H1 (cell line): ENCODE measurements at regions not wholly inside any gene's neighbourhood (a gene's known extent, or its start where the extent isn't known, plus 50 kb on each side); places are given as distances from the start of the nearest gene placed in this dataset.
A peak's percentile ranks its signal among the peaks of the same experiment; 100 is the strongest.

ENCODE experiments used
- CTCF ChIA-PET: fragments of 300-600 bp; sonication (Branson Sonifier 250); formaldehyde crosslinking; loops from one replicate; lab custom pipeline; 2021; ENCODE audit not compliant: partially characterized antibody; lab: Charles Lee
- POLR2A ChIA-PET: fragments of 300-600 bp; sonication (Branson Sonifier 250); formaldehyde crosslinking; loops from one replicate; lab custom pipeline; 2021; ENCODE audit warnings: inconsistent platforms; ENCODE audit not compliant: partially characterized antibody; lab: Charles Lee
- DNase-seq, 2 experiments: peaks; one replicate each; pipeline versions ENCODE4 v3.0.0 to v3.0.0-alpha.2; 2010 to 2022; ENCODE audit warnings: low spot score in 2 of 2, low read depth in 1 of 2, mixed read lengths in 1 of 2
- FAIRE-seq: peaks from 2 replicates; lab custom pipeline; 2011; peaks lifted over from hg19 to GRCh38; lab: Jason Lieb, UNC
- H2AFZ ChIP-seq: 2 replicates; pipeline ENCODE4 v1.8.1; 2012; ENCODE audit warnings: low read length, inconsistent platforms
- H2AK5ac ChIP-seq: 2 replicates; pipeline ENCODE4 v1.6.1; 2013; ENCODE audit warnings: low read depth, low read length
- H2BK120ac ChIP-seq: replicated peaks from 2 replicates; pipeline ENCODE3; 2013; ENCODE audit warnings: low read depth, low read length, inconsistent platforms
- H2BK12ac ChIP-seq: 2 replicates; pipeline ENCODE4 v1.6.1; 2013; ENCODE audit warnings: low read depth, low read length
- H2BK15ac ChIP-seq: 2 replicates; pipeline ENCODE4 v1.6.1; 2013; ENCODE audit warnings: low read length
- H2BK20ac ChIP-seq: 2 replicates; pipeline ENCODE4 v1.6.1; 2013; ENCODE audit warnings: low read length
- H2BK5ac ChIP-seq: 2 replicates; pipeline ENCODE4 v1.6.1; 2013; ENCODE audit warnings: low read depth, low read length
- H3K14ac ChIP-seq: 2 replicates; pipeline ENCODE4 v1.6.1; 2013; ENCODE audit warnings: inconsistent platforms; ENCODE audit not compliant: insufficient read length
- H3K18ac ChIP-seq: 2 replicates; pipeline ENCODE4 v1.6.1; 2013; ENCODE audit warnings: low read length; ENCODE audit errors: extremely low read depth
- H3K23ac ChIP-seq: 2 replicates; pipeline ENCODE4 v1.6.1; 2013; ENCODE audit warnings: inconsistent platforms; ENCODE audit not compliant: insufficient read length
- H3K23me2 ChIP-seq: 2 replicates; pipeline ENCODE4 v1.6.1; 2013; ENCODE audit warnings: low read depth, low read length
- H3K27ac ChIP-seq: 2 replicates; pipeline ENCODE4 v1.6.1; 2011; ENCODE audit warnings: low read depth, low read length, inconsistent platforms
- H3K27me3 ChIP-seq, 4 experiments: replicated peaks in 1 of 4; 1 replicate in 1 of 4; 2 replicates in 3 of 4; pipeline versions ENCODE4 v1.6.1 to v1.8.1; 2011 to 2013; ENCODE audit warnings: low read length in 3 of 4, mild to moderate bottlenecking in 3 of 4, inconsistent platforms in 2 of 4, mixed read lengths in 2 of 4, moderate library complexity in 1 of 4; ENCODE audit not compliant: control insufficient read depth in 3 of 4, insufficient read depth in 3 of 4; ENCODE audit errors: extremely low read depth in 1 of 4
- H3K36me3 ChIP-seq, 4 experiments: 2 replicates each; pipeline versions ENCODE4 v1.6.1 to v1.8.1; 2011 to 2013; ENCODE audit warnings: mild to moderate bottlenecking in 4 of 4, low read length in 3 of 4, moderate library complexity in 2 of 4, control low read depth in 1 of 4, inconsistent platforms in 1 of 4; ENCODE audit not compliant: insufficient read depth in 4 of 4, control insufficient read depth in 2 of 4
- H3K4ac ChIP-seq: replicated peaks from 2 replicates; pipeline ENCODE3; 2013; ENCODE audit warnings: low read length, low read depth, mixed read lengths, inconsistent platforms; ENCODE audit not compliant: insufficient read length
- H3K4me1 ChIP-seq, 4 experiments: replicated peaks in 1 of 4; 1 replicate in 1 of 4; 2 replicates in 3 of 4; pipeline versions ENCODE4 v1.6.1 to v1.8.1; 2011 to 2013; ENCODE audit warnings: low read length in 3 of 4, inconsistent platforms in 2 of 4, mixed read lengths in 1 of 4; ENCODE audit not compliant: insufficient read depth in 4 of 4, control insufficient read depth in 3 of 4
- H3K4me2 ChIP-seq, 2 experiments: 2 replicates each; pipeline versions ENCODE4 v1.6.1 to v1.8.1; 2011 to 2013; ENCODE audit warnings: low read depth in 2 of 2, low read length in 2 of 2, control low read depth in 1 of 2, inconsistent platforms in 1 of 2, mild to moderate bottlenecking in 1 of 2; ENCODE audit not compliant: insufficient read depth in 1 of 2
- H3K4me3 ChIP-seq, 4 experiments: fragments of 200-600, 300-600 bp in 1 of 4; sonication (generic), shearing (Covaris generic), sonication (Bioruptor Twin) in 1 of 4; 2 replicates each; pipeline versions ENCODE4 v1.5.1 to v1.8.1; 2011 to 2016; ENCODE audit warnings: low read length in 4 of 4, low read depth in 3 of 4, control low read depth in 2 of 4, inconsistent platforms in 2 of 4, mild to moderate bottlenecking in 2 of 4, mixed read lengths in 1 of 4, moderate library complexity in 1 of 4; ENCODE audit not compliant: insufficient read depth in 2 of 4; ENCODE audit errors: extremely low read depth in 1 of 4
- H3K56ac ChIP-seq: replicated peaks from 2 replicates; pipeline ENCODE3; 2013; ENCODE audit warnings: low read depth, mild to moderate bottlenecking, mixed read lengths, low read length, inconsistent platforms; ENCODE audit not compliant: insufficient read length
- H3K79me1 ChIP-seq: 2 replicates; pipeline ENCODE4 v1.6.1; 2013; ENCODE audit warnings: low read depth, low read length, control low read depth
- H3K79me2 ChIP-seq, 2 experiments: 2 replicates each; pipeline versions ENCODE4 v1.6.1 to v1.8.1; 2012 to 2013; ENCODE audit warnings: low read length in 2 of 2, mild to moderate bottlenecking in 2 of 2, inconsistent platforms in 1 of 2; ENCODE audit not compliant: insufficient read depth in 2 of 2, control insufficient read depth in 1 of 2
- H3K9ac ChIP-seq, 4 experiments: replicated peaks in 1 of 4; 1 replicate in 1 of 4; 2 replicates in 3 of 4; pipeline versions ENCODE4 v1.6.1 to v1.8.1; 2011 to 2013; ENCODE audit warnings: low read depth in 3 of 4, low read length in 3 of 4, control low read depth in 2 of 4, mild to moderate bottlenecking in 2 of 4, moderate library complexity in 2 of 4, inconsistent platforms in 1 of 4; ENCODE audit errors: extremely low read depth in 1 of 4
- H3K9me3 ChIP-seq, 2 experiments: 2 replicates each; pipeline versions ENCODE4 v1.6.1 to v1.8.1; 2012 to 2013; ENCODE audit warnings: mild to moderate bottlenecking in 2 of 2, moderate library complexity in 2 of 2, control low read depth in 1 of 2, inconsistent platforms in 1 of 2, low read depth in 1 of 2, low read length in 1 of 2, mixed read lengths in 1 of 2; ENCODE audit not compliant: insufficient read depth in 2 of 2
- H4K20me1 ChIP-seq, 2 experiments: replicated peaks in 1 of 2; 2 replicates each; pipeline versions ENCODE3 to v1.8.1; 2011 to 2013; ENCODE audit warnings: inconsistent platforms in 2 of 2, low read length in 2 of 2, mild to moderate bottlenecking in 1 of 2; ENCODE audit not compliant: insufficient read depth in 2 of 2, control insufficient read depth in 1 of 2
- H4K5ac ChIP-seq: 2 replicates; pipeline ENCODE4 v1.6.1; 2013; ENCODE audit warnings: low read length, low read depth, mixed read lengths, inconsistent platforms; ENCODE audit not compliant: insufficient read length
- H4K8ac ChIP-seq: 2 replicates; pipeline ENCODE4 v1.8.0; 2013; ENCODE audit warnings: mild to moderate bottlenecking, moderate library complexity, low read length, inconsistent platforms; ENCODE audit not compliant: insufficient read depth; ENCODE audit errors: extremely low read depth
- H4K91ac ChIP-seq: replicated peaks from 2 replicates; pipeline ENCODE3; 2013; ENCODE audit warnings: low read length, mixed read lengths, inconsistent platforms; ENCODE audit not compliant: insufficient read length
- CHD1 ChIP-seq: IDR thresholded peaks from 2 replicates; pipeline ENCODE4 v1.6.1; 2012; ENCODE audit warnings: low read depth, low read length, improper control_type of control experiment
- CTBP2 ChIP-seq: IDR thresholded peaks from 2 replicates; pipeline ENCODE4 v1.7.0; 2011; ENCODE audit warnings: borderline replicate concordance, mild to moderate bottlenecking, moderate library complexity, mixed read lengths, low read length; ENCODE audit not compliant: insufficient read depth, insufficient read length
- EZH2 ChIP-seq: fragments of 200-600 bp; sonication (generic); IDR thresholded peaks from 2 replicates; pipeline ENCODE4 v1.7.1; 2012; ENCODE audit warnings: low read depth, mild to moderate bottlenecking, moderate library complexity, low read length, inconsistent platforms; ENCODE audit not compliant: severe bottlenecking
- GABPA ChIP-seq: IDR thresholded peaks from 2 replicates; pipeline ENCODE4 v1.6.1; 2011; ENCODE audit warnings: mild to moderate bottlenecking, low read length, moderate library complexity, borderline replicate concordance; ENCODE audit not compliant: insufficient read depth
- HDAC6 ChIP-seq: IDR thresholded peaks from one replicate; pipeline ENCODE4 v1.7.1; 2012; ENCODE audit warnings: low read depth, mild to moderate bottlenecking, inconsistent platforms, low read length, moderate library complexity
- JUN ChIP-seq: IDR thresholded peaks from 2 replicates; pipeline ENCODE4 v1.6.1; 2011; ENCODE audit warnings: low read depth, mild to moderate bottlenecking, improper control_type of control experiment, low read length
- KDM1A ChIP-seq: fragments of 200-600, 300-600 bp; sonication (generic); IDR thresholded peaks from 2 replicates; pipeline ENCODE4 v1.7.1; 2016; ENCODE audit warnings: mild to moderate bottlenecking, low read length, borderline replicate concordance
- MAFK ChIP-seq: IDR thresholded peaks from 2 replicates; pipeline ENCODE4 v1.6.1; 2012; ENCODE audit warnings: low read depth, mild to moderate bottlenecking, improper control_type of control experiment, low read length
- NRF1 ChIP-seq: IDR thresholded peaks from 2 replicates; pipeline ENCODE4 v1.6.1; 2011; ENCODE audit warnings: mild to moderate bottlenecking, low read depth, low read length, improper control_type of control experiment
- POLR2A ChIP-seq, 2 experiments: IDR thresholded peaks; 1 replicate in 1 of 2; 2 replicates in 1 of 2; pipeline ENCODE4 v1.6.1; 2011; ENCODE audit warnings: low read depth in 2 of 2, low read length in 2 of 2, mild to moderate bottlenecking in 2 of 2; ENCODE audit errors: control extremely low read depth in 1 of 2
- SAP30 ChIP-seq: fragments of 300-600 bp; sonication (generic); IDR thresholded peaks from 2 replicates; pipeline ENCODE4 v1.7.1; 2012; ENCODE audit warnings: low read length, moderate library complexity, mild to moderate bottlenecking, inconsistent platforms; ENCODE audit not compliant: insufficient read depth, insufficient replicate concordance
- SRF ChIP-seq: IDR thresholded peaks from 2 replicates; pipeline ENCODE4 v1.6.1; 2011; ENCODE audit warnings: mild to moderate bottlenecking, low read depth, low read length, moderate library complexity
- WGBS, 2 experiments: shearing (Covaris generic) in 1 of 2; methylation state at CpG; one replicate each; pipeline versions ENCODE4 v1.1.6 to v1.1.7; 2013 to 2015; ENCODE audit warnings: low lambda C conversion rate in 2 of 2, mixed read lengths in 2 of 2, inconsistent platforms in 1 of 2, low coverage in 1 of 2, missing lambda C conversion rate in 1 of 2; ENCODE audit not compliant: insufficient replicate concordance in 2 of 2, insufficient coverage in 1 of 2, insufficient read length in 1 of 2; ENCODE audit errors: extremely low coverage in 1 of 2, missing lambda C conversion rate in 1 of 2; 5-methylcytosine and 5-hydroxymethylcytosine counted together

GRCh38 chr22:49544286-49544685, 283.4 kb downstream of the BRD1 start:
- no peak overlapping the region for H4K8ac ChIP-seq
- H2BK5ac ChIP-seq, result no peak overlapping the region
- TF ChIP-seq KDM1A (no peak), SRF (no peak), MAFK (no peak), POLR2A (IDR thresholded peaks at IDR 0.05; ENCODE audit: control extremely low read depth in 1 of 2, low read depth in 2 of 2, low read length in 2 of 2) (no peak), JUN (no peak), HDAC6 (no peak), GABPA (no peak), EZH2 (no peak), SAP30 (no peak), CTBP2 (no peak), NRF1 (no peak), CHD1 (no peak)
- TF ChIP-seq, all 59 proteins: peak for 0
- H3K9ac ChIP-seq, result no peak overlapping the region
- CTCF ChIA-PET, result interaction anchor here (0.8 to 1.3 kb wide), 7 partner anchors 9 to 498 kb away, joined by 3 to 5 read pairs (median 3); no protein-coding TSS in a partner anchor
- H2AFZ ChIP-seq, result no peak overlapping the region
- no peak overlapping the region for H3K4ac ChIP-seq
- H3K79me2 ChIP-seq, result no peaks in the 10 kb centered on the region
- POLR2A ChIA-PET, result no interaction called here
- H3K23me2 ChIP-seq, result no peaks in the 10 kb centered on the region
- H3K18ac ChIP-seq, result no peak overlapping the region
- no peak overlapping the region for H3K27ac ChIP-seq
- H3K23ac ChIP-seq, result no peak overlapping the region
- no peak overlapping the region for H3K4me2 ChIP-seq
- H2BK120ac ChIP-seq, result no peak overlapping the region
- no peak overlapping the region for H2BK12ac ChIP-seq
- no peak overlapping the region for H4K5ac ChIP-seq
- no peak overlapping the region for H3K4me3 ChIP-seq
- no peak overlapping the region for H4K91ac ChIP-seq
- H3K14ac ChIP-seq, result no peak overlapping the region
- 0 out of 2 replicates have a peak overlapping the region, but pooled peaks have one; percentile 11 for H2BK20ac ChIP-seq
- DNase-seq, result no peak
- H3K4me1 ChIP-seq, result peaks cover 0 to 5% (median 3%) of the 10 kb centered on the region in 4 experiments; a peak in 5 of 7 replicates
- WGBS, 2 experiments, result 93% methylated on average over 10 of the region's 10 CpGs; no CpG with 5 or more reads in 1 of the 2 experiments
- H2BK15ac ChIP-seq, result no peak overlapping the region
- H3K36me3 ChIP-seq, result no peaks in the 10 kb centered on the region
- no peak for FAIRE-seq
- no peaks in the 10 kb centered on the region for H4K20me1 ChIP-seq
- H3K79me1 ChIP-seq, result no peaks in the 10 kb centered on the region
- no peaks in the 10 kb centered on the region for H3K9me3 ChIP-seq
- H3K27me3 ChIP-seq, result no peaks in the 10 kb centered on the region; a peak in 2 of 7 replicates
- no peak overlapping the region for H3K56ac ChIP-seq
- H2AK5ac ChIP-seq, result no peak overlapping the region
